ENCODE measurements at regions not wholly inside any gene's neighbourhood (a gene's known extent, or its start where the extent isn't known, plus 50 kb on each side); places are given as distances from the start of the nearest gene placed in this dataset.

GRCh38 chr4:135123632-135124031 is 922.0 kb upstream of the PABPC4L start:
- Histone ChIP-seq H3K36me3 (ENCODE audit: control insufficient read depth, insufficient read depth, low read length) (no peaks in the 10 kb centered on the region), H3K4me3 (ENCODE audit: insufficient read depth, low read depth, low read length) (no peak overlapping the region), H3K9me3 (ENCODE audit: control insufficient read depth, low read length) (no peaks in the 10 kb centered on the region), H3K4me1 (ENCODE audit: control insufficient read depth, insufficient read depth, low read length) (no peaks in the 10 kb centered on the region), H3K27ac (ENCODE audit: insufficient read depth, low read depth, low read length, poor library complexity, severe bottlenecking) (no peak overlapping the region), H3K27me3 (ENCODE audit: control insufficient read depth, insufficient read depth, low read length, poor library complexity, severe bottlenecking) (no peaks in the 10 kb centered on the region)
- WGBS, 2 experiments: 100% methylated on average over 1 of the region's 1 CpG; no CpG with 5 or more reads in 1 of the 2 experiments

GRCh38 chr4:135122457-135122856 is 920.9 kb upstream of the PABPC4L start:
- H3K36me3 ChIP-seq (ENCODE audit: control insufficient read depth, insufficient read depth, low read length): no peaks in the 10 kb centered on the region
- WGBS, 2 experiments: 84 to 86% methylated on average over 2 of the region's 2 CpGs
- H3K4me3 ChIP-seq (ENCODE audit: insufficient read depth, low read depth, low read length): no peak overlapping the region
- no peaks in the 10 kb centered on the region for H3K4me1 ChIP-seq (ENCODE audit: control insufficient read depth, insufficient read depth, low read length)
- no peak overlapping the region for H3K27ac ChIP-seq (ENCODE audit: insufficient read depth, low read depth, low read length, poor library complexity, severe bottlenecking)
- no peaks in the 10 kb centered on the region for H3K9me3 ChIP-seq (ENCODE audit: control insufficient read depth, low read length)
- H3K27me3 ChIP-seq (ENCODE audit: control insufficient read depth, insufficient read depth, low read length, poor library complexity, severe bottlenecking): no peaks in the 10 kb centered on the region

GRCh38 chr4:135120195-135120594 is 918.6 kb upstream of the PABPC4L start:
- H3K4me1 ChIP-seq (ENCODE audit: control insufficient read depth, insufficient read depth, low read length): no peaks in the 10 kb centered on the region
- no peaks in the 10 kb centered on the region for H3K36me3 ChIP-seq (ENCODE audit: control insufficient read depth, insufficient read depth, low read length)
- 93 to 94% methylated on average over 3 to 4 of the region's 4 CpGs for WGBS, 2 experiments
- no peak overlapping the region for H3K4me3 ChIP-seq (ENCODE audit: insufficient read depth, low read depth, low read length)
- H3K27ac ChIP-seq (ENCODE audit: insufficient read depth, low read depth, low read length, poor library complexity, severe bottlenecking): no peak overlapping the region
- no peaks in the 10 kb centered on the region for H3K27me3 ChIP-seq (ENCODE audit: control insufficient read depth, insufficient read depth, low read length, poor library complexity, severe bottlenecking)
- no peaks in the 10 kb centered on the region for H3K9me3 ChIP-seq (ENCODE audit: control insufficient read depth, low read length)

DNA sequence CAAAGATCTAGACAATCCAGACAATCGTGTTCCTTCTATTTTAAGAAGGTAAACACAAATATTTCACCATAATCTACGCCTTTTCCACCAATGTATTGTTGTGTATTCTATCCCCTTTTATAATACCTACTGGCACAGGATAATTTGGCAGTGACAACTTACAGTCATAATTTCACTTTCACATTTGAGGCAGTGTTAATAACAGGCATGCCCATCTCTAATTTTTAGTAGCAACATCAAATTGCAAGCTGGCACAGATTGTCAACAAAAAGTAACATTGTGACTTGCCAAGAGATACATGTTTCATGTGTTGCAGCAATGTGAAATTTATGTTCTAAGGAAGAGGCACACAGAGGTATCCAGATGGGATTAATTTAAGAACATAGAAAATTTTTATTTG is 912.5 kb upstream of the PABPC4L start:
- Histone ChIP-seq H3K9me3 (ENCODE audit: control insufficient read depth, low read length) (no peaks in the 10 kb centered on the region), H3K36me3 (ENCODE audit: control insufficient read depth, insufficient read depth, low read length) (no peaks in the 10 kb centered on the region), H3K27me3 (ENCODE audit: control insufficient read depth, insufficient read depth, low read length, poor library complexity, severe bottlenecking) (no peaks in the 10 kb centered on the region), H3K27ac (ENCODE audit: insufficient read depth, low read depth, low read length, poor library complexity, severe bottlenecking) (no peak overlapping the region), H3K4me3 (ENCODE audit: insufficient read depth, low read depth, low read length) (no peak overlapping the region), H3K4me1 (ENCODE audit: control insufficient read depth, insufficient read depth, low read length) (no peaks in the 10 kb centered on the region)
- WGBS, 2 experiments: 82 to 96% methylated on average over 2 of the region's 2 CpGs

DNA sequence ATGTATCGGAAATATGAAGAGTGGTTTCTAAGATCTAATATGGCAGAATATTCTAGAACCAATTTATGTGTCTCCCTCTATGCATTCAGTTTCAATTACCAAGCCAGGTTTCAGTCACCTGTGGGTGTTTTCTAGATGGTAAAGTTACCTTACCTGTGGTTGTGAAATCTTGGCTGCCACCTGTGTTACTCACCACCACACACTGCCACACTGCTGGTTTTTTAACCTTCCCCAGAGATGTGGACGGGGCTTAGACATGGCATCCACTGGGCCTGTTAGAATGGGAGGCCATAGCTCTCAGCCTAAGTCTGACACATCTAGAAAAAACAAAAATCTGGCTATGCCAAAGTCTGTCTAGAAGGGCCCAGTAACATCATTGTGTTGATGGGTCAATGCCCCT is 896.5 kb upstream of the PABPC4L start:
- H3K4me3 ChIP-seq (ENCODE audit: insufficient read depth, low read depth, low read length): no peak overlapping the region
- H3K27me3 ChIP-seq (ENCODE audit: control insufficient read depth, insufficient read depth, low read length, poor library complexity, severe bottlenecking): no peaks in the 10 kb centered on the region
- 80 to 93% methylated on average over 1 to 2 of the region's 2 CpGs for WGBS, 2 experiments
- no peak overlapping the region for H3K27ac ChIP-seq (ENCODE audit: insufficient read depth, low read depth, low read length, poor library complexity, severe bottlenecking)
- no peaks in the 10 kb centered on the region for H3K4me1 ChIP-seq (ENCODE audit: control insufficient read depth, insufficient read depth, low read length)
- H3K36me3 ChIP-seq (ENCODE audit: control insufficient read depth, insufficient read depth, low read length): no peaks in the 10 kb centered on the region
- H3K9me3 ChIP-seq (ENCODE audit: control insufficient read depth, low read length): no peaks in the 10 kb centered on the region

DNA sequence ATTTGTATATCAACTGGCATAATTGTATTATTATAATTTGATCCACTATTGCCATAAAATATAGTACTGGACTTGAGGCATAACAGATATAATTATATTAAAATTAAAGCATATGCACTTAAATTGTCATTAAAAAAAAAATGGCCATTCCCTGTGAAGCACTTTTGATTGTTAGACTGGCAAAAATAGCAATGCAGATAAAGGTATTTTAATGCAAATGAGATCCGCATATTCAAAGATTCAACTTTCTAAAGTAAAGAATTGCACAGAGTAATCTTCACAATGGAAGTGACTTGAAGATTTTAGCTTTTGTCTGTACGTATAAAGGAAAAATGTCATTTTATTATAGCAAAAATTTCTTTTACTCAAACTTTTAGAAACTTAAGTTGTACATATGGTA is 871.8 kb upstream of the PABPC4L start:
- Histone ChIP-seq H3K4me1 (ENCODE audit: control insufficient read depth, insufficient read depth, low read length) (no peaks in the 10 kb centered on the region), H3K4me3 (ENCODE audit: insufficient read depth, low read depth, low read length) (no peak overlapping the region), H3K27ac (ENCODE audit: insufficient read depth, low read depth, low read length, poor library complexity, severe bottlenecking) (no peak overlapping the region), H3K36me3 (ENCODE audit: control insufficient read depth, insufficient read depth, low read length) (no peaks in the 10 kb centered on the region), H3K9me3 (ENCODE audit: control insufficient read depth, low read length) (no peaks in the 10 kb centered on the region), H3K27me3 (ENCODE audit: control insufficient read depth, insufficient read depth, low read length, poor library complexity, severe bottlenecking) (no peaks in the 10 kb centered on the region)
- 100% methylated on average over 1 of the region's 2 CpGs for WGBS, 2 experiments

DNA sequence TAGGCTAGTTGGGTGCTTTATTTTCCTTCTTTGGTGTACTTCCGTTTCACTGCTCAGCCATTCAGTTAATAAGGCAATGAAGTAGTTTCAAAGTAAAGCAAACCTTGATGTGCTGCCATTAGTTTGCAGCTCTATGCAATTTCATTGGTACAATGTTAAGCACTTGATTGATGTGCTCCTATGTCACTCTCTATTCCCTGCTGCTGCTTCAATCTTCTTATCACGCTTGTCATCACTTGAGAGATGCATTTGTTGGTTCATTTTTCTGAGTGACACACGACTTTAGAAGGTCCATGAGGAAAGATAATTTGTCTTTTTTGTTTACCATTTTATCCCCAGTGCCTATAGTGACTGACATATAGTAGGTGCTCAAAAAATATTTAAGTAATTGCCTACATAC is 871.0 kb upstream of the PABPC4L start:
- WGBS, 2 experiments: 49 to 72% methylated on average over 2 to 3 of the region's 3 CpGs
- no peak overlapping the region for H3K27ac ChIP-seq (ENCODE audit: insufficient read depth, low read depth, low read length, poor library complexity, severe bottlenecking)

DNA sequence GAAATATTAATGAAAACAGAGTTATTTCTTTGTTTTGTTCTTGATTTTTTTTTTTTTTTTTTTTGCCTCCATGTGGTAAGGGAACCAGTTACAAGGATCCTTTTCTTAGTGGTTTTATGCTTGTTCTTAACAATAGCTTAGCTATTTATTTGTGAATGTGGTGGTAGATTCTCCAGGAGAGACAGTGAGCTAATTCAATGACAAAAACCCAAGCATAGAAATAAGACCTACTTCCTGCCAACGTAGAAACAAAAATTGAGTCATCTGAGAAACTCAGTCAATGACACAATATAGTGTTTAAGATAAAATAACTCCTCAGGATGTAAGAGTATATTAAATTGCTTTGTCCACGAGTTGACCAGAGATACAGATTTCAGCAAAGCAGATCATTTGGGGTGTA is 863.8 kb upstream of the PABPC4L start:
- Histone ChIP-seq H3K9me3 (ENCODE audit: control insufficient read depth, low read length) (no peaks in the 10 kb centered on the region), H3K27me3 (ENCODE audit: control insufficient read depth, insufficient read depth, low read length, poor library complexity, severe bottlenecking) (no peaks in the 10 kb centered on the region), H3K4me1 (ENCODE audit: control insufficient read depth, insufficient read depth, low read length) (no peaks in the 10 kb centered on the region), H3K4me3 (ENCODE audit: insufficient read depth, low read depth, low read length) (no peak overlapping the region), H3K36me3 (ENCODE audit: control insufficient read depth, insufficient read depth, low read length) (no peaks in the 10 kb centered on the region), H3K27ac (ENCODE audit: insufficient read depth, low read depth, low read length, poor library complexity, severe bottlenecking) (no peak overlapping the region)
- WGBS, 2 experiments: 92 to 93% methylated on average over 1 to 2 of the region's 2 CpGs

More for the DNA sequence above, 871.0 kb upstream of the PABPC4L start:
- Histone ChIP-seq H3K4me3 (ENCODE audit: insufficient read depth, low read depth, low read length) (no peak overlapping the region), H3K9me3 (ENCODE audit: control insufficient read depth, low read length) (no peaks in the 10 kb centered on the region), H3K27me3 (ENCODE audit: control insufficient read depth, insufficient read depth, low read length, poor library complexity, severe bottlenecking) (no peaks in the 10 kb centered on the region), H3K4me1 (ENCODE audit: control insufficient read depth, insufficient read depth, low read length) (no peaks in the 10 kb centered on the region), H3K36me3 (ENCODE audit: control insufficient read depth, insufficient read depth, low read length) (no peaks in the 10 kb centered on the region)

- H3K27me3 ChIP-seq (ENCODE audit: control insufficient read depth, insufficient read depth, low read length, poor library complexity, severe bottlenecking): no peaks in the 10 kb centered on the region
- H3K9me3 ChIP-seq (ENCODE audit: control insufficient read depth, low read length): no peaks in the 10 kb centered on the region
- WGBS, 2 experiments: 82 to 94% methylated on average over 6 to 7 of the region's 7 CpGs
- no peak overlapping the region for H3K27ac ChIP-seq (ENCODE audit: insufficient read depth, low read depth, low read length, poor library complexity, severe bottlenecking)
- no peaks in the 10 kb centered on the region for H3K4me1 ChIP-seq (ENCODE audit: control insufficient read depth, insufficient read depth, low read length)
- H3K36me3 ChIP-seq (ENCODE audit: control insufficient read depth, insufficient read depth, low read length): no peaks in the 10 kb centered on the region
- no peak overlapping the region for H3K4me3 ChIP-seq (ENCODE audit: insufficient read depth, low read depth, low read length)
Measured at GRCh38 chr4:135050086-135050717, 848.6 kb upstream of the PABPC4L start.

GRCh38 chr4:135032670-135033069 is 831.1 kb upstream of the PABPC4L start:
- no peaks in the 10 kb centered on the region for H3K4me1 ChIP-seq (ENCODE audit: control insufficient read depth, insufficient read depth, low read length)
- no peak overlapping the region for H3K4me3 ChIP-seq (ENCODE audit: insufficient read depth, low read depth, low read length)
- no peaks in the 10 kb centered on the region for H3K9me3 ChIP-seq (ENCODE audit: control insufficient read depth, low read length)
- H3K27ac ChIP-seq (ENCODE audit: insufficient read depth, low read depth, low read length, poor library complexity, severe bottlenecking): no peak overlapping the region
- no peaks in the 10 kb centered on the region for H3K36me3 ChIP-seq (ENCODE audit: control insufficient read depth, insufficient read depth, low read length)
- no peaks in the 10 kb centered on the region for H3K27me3 ChIP-seq (ENCODE audit: control insufficient read depth, insufficient read depth, low read length, poor library complexity, severe bottlenecking)
- WGBS, 2 experiments: 82 to 88% methylated on average over 1 of the region's 1 CpG

DNA sequence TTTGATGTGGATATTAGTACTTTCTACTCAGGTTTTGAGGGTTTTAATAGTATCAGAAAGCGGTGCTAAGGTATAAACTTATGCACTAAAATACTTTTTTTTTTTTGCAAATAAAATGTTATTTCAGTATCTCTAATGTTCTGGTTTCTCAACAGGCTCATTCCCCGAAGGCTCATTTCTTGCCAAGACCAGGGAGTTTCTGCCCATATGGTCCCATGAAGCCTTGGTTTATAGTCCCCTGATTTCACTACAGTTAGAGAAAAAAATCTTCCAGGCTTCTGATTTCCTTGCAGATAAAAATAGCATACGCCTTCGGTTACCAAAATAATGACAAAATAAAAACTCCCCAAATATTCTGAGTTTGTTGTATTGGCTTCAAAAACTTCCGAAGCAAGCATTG is 814.2 kb upstream of the PABPC4L start:
- no peak overlapping the region for H3K4me3 ChIP-seq (ENCODE audit: insufficient read depth, low read depth, low read length)
- H3K27ac ChIP-seq (ENCODE audit: insufficient read depth, low read depth, low read length, poor library complexity, severe bottlenecking): no peak overlapping the region
- H3K27me3 ChIP-seq (ENCODE audit: control insufficient read depth, insufficient read depth, low read length, poor library complexity, severe bottlenecking): no peaks in the 10 kb centered on the region
- H3K4me1 ChIP-seq (ENCODE audit: control insufficient read depth, insufficient read depth, low read length): no peaks in the 10 kb centered on the region
- no peaks in the 10 kb centered on the region for H3K36me3 ChIP-seq (ENCODE audit: control insufficient read depth, insufficient read depth, low read length)
- 97 to 99% methylated on average over 2 to 4 of the region's 5 CpGs for WGBS, 2 experiments
- no peaks in the 10 kb centered on the region for H3K9me3 ChIP-seq (ENCODE audit: control insufficient read depth, low read length)

Measured in ectodermal cell (in vitro differentiated cells).